ENCODE measurements at regions not wholly inside any gene's neighbourhood (a gene's known extent, or its start where the extent isn't known, plus 50 kb on each side); places are given as distances from the start of the nearest gene placed in this dataset.

DNA sequence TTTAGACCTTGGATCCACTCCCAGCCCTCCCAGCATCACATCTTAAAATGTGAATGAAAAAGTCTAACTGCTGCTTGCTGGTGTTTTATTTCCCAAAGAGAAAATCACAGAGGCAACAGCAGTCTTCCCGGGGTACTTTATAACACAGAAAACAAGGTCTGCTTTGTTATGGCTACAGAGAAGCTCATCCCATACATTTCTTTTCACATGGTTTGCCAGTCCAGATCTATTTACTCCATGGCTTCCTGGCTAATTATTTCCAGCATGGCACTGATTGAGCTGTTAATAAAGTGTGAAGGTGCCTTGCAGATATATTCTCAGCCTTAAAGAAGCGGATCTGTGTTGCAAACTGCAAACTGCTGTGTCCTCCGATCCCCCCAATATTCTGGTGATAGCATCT, 466.1 kb upstream of the CFAP20DC start:
- no peak for TF ChIP-seq POLR2A (IDR thresholded peaks at IDR 0.05)
- TF ChIP-seq, protein P1, sequence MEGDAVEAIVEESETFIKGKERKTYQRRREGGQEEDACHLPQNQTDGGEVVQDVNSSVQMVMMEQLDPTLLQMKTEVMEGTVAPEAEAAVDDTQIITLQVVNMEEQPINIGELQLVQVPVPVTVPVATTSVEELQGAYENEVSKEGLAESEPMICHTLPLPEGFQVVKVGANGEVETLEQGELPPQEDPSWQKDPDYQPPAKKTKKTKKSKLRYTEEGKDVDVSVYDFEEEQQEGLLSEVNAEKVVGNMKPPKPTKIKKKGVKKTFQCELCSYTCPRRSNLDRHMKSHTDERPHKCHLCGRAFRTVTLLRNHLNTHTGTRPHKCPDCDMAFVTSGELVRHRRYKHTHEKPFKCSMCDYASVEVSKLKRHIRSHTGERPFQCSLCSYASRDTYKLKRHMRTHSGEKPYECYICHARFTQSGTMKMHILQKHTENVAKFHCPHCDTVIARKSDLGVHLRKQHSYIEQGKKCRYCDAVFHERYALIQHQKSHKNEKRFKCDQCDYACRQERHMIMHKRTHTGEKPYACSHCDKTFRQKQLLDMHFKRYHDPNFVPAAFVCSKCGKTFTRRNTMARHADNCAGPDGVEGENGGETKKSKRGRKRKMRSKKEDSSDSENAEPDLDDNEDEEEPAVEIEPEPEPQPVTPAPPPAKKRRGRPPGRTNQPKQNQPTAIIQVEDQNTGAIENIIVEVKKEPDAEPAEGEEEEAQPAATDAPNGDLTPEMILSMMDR (IDR thresholded peaks at IDR 0.05): no peak

Data from vagina (tissue), 2 donors.